D721Med (cell line): ENCODE measurements at regions not wholly inside any gene's neighbourhood (a gene's known extent, or its start where the extent isn't known, plus 50 kb on each side); places are given as distances from the start of the nearest gene placed in this dataset.
"Not testable (repeated sequence)": the region's sequence is repeated elsewhere in the genome, so short reads cannot be mapped to it uniquely, and the experiment has no call there.

Experiments used
- DNase-seq: peaks from one replicate; pipeline ENCODE4 v3.0.0; 2011; ENCODE audit warnings: low spot score; ENCODE audit not compliant: insufficient read length
- FAIRE-seq: peaks from 2 replicates; lab custom pipeline; 2011; peaks lifted over from hg19 to GRCh38; lab: Jason Lieb, UNC
- CTCF ChIP-seq: IDR thresholded peaks from 2 replicates; pipeline ENCODE4 v1.5.1; 2012; ENCODE audit warnings: mild to moderate bottlenecking, control low read depth; ENCODE audit not compliant: insufficient read depth; ENCODE audit errors: missing control alignments

- no peak for TF ChIP-seq CTCF
- DNase-seq (no peak), FAIRE-seq (no peak)
Observed at GRCh38 chr15:70376929-70377691, 279.4 kb upstream of the TLE3 start.

GRCh38 chr15:70376031-70376928 is 278.6 kb upstream of the TLE3 start:
- no peak for TF ChIP-seq CTCF
- FAIRE-seq (no peak), DNase-seq (no peak)

GRCh38 chr15:70375586-70375985 is 277.9 kb upstream of the TLE3 start:
- DNase-seq (no peak), FAIRE-seq (no peak)
- no peak for TF ChIP-seq CTCF

GRCh38 chr15:70375006-70375431 is 277.3 kb upstream of the TLE3 start:
- DNase-seq (no peak), FAIRE-seq (no peak)
- TF ChIP-seq CTCF, result no peak

GRCh38 chr15:70374096-70374495 is 276.4 kb upstream of the TLE3 start:
- FAIRE-seq (no peak), DNase-seq (no peak)
- TF ChIP-seq CTCF, result no peak

GRCh38 chr15:70373439-70373838 is 275.7 kb upstream of the TLE3 start:
- not testable (repeated sequence) for FAIRE-seq, DNase-seq

- not testable (repeated sequence) for DNase-seq, FAIRE-seq
Observed at GRCh38 chr15:70367913-70368705, 270.4 kb upstream of the TLE3 start.

- FAIRE-seq, result not testable (repeated sequence)
Observed at GRCh38 chr15:70364023-70364422, 266.3 kb upstream of the TLE3 start.

More at GRCh38 chr15:70364023-70364422, 266.3 kb upstream of the TLE3 start:
- not testable (repeated sequence) for DNase-seq
